Pons (tissue), 1 donor: ENCODE measurements at regions not wholly inside any gene's neighbourhood (a gene's known extent, or its start where the extent isn't known, plus 50 kb on each side); places are given as distances from the start of the nearest gene placed in this dataset.

Source experiments
- DNase-seq: peaks from one replicate; pipeline ENCODE4 v3.0.0-alpha.2; 2016; ENCODE audit warnings: low spot score

DNA sequence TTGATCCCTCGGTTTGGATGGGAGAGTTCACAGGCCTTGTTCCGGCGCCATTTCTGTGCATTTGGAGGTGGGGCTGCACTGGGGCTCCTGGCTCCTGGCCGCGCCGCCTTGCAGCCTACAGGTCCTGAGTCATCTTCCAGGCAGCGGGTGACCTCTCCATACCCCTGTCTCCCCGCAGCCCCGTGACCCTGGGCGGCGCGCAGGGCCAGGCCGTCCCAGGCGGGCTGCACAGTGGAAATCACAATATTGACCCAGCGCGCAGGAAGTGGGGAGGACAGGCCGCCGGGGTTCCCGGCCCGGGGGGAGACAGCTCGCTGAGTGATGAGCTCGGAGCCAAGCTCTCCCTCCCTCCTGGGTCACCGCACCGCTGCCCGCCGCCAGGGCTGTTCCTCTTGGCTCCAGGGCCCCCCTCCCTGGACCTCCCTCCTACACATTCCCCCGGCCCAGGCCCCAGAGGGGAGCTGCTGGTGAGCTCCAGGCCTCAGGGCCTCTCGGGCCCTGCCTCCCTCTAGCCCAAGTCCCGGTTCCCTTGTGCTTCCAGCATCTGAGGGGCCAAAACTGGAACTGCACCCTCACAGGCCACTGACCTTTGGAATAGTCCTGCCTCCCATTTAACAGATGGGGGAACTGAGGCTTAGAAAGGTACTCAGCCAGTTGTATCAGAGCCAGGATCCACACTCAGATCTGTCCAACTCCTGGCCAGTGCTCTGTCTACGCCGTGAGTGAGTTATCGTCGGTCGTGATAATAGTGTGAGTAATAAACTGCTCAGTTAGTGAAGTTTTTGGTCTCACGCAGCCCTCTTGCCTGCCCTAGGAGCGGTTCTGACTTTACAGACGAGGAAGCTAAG is 142.9 kb upstream of the WNT4 start:
- DNase-seq = no peak

DNA sequence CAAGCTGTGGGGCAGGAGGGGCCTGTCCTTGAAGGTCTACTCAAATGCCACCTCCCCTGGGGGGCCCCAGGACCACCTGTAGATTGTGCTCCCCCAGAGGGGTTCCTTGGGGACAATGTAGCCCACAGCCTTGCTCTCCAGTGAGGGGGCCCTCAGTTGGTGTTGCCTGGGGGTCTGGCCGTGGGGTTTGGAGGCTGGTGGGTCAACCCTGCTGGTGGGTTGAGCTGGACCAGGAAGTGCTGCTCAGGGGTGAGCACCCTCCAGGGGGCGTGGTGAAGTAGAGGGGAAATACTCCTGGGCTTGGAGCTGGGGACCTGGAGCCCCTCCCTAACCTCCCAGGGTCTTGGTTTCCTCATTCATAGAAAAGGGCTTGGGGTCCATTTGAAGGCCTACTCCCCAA is 143.6 kb upstream of the WNT4 start:
- DNase-seq = no peak

DNA sequence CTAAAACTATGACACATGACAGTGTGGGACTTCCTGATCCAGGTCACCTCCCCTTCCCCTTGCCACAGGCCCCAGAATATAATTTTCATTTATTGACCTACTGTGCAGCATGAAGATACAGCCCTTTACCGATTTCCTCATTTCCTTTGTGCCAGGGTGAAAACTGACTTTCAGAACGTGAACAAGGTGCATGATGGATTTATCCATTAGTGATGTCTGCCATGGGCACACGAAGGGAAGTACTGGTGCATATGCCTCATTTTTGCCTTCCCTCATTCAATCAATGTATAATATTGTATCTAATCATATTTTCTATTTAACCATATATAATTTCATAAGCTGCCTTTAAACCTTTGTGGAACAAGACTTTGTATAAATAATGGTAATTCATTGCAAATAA is 144.4 kb upstream of the WNT4 start:
- no peak for DNase-seq

DNA sequence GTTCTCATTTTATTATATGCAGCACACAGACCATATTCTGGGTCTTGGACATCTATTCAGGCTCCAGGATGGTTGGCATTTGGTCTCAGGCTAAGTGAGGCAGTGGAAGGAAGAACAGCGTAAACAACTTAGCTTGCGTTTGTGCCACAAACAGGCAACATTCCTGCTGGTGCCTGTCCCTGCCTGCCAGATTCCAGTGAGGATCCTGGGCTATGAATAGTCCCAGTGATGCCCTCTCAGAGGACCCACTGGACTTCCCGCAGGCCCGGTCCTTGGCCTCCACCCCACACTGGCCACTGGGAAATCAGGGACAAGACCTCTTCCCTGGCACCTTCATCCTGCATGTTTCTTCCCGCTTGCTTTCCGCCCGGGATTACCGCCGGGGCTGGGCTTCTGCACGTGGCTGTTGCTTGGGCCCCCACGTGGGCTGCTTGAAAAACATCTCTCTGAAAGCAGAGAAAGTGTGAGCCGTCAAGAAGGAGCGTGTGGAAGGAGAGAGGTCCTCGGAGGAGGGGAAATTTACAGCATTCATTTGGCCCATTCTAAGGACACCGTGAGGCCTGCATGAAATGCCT is 145.1 kb upstream of the WNT4 start:
- no peak for DNase-seq

DNA sequence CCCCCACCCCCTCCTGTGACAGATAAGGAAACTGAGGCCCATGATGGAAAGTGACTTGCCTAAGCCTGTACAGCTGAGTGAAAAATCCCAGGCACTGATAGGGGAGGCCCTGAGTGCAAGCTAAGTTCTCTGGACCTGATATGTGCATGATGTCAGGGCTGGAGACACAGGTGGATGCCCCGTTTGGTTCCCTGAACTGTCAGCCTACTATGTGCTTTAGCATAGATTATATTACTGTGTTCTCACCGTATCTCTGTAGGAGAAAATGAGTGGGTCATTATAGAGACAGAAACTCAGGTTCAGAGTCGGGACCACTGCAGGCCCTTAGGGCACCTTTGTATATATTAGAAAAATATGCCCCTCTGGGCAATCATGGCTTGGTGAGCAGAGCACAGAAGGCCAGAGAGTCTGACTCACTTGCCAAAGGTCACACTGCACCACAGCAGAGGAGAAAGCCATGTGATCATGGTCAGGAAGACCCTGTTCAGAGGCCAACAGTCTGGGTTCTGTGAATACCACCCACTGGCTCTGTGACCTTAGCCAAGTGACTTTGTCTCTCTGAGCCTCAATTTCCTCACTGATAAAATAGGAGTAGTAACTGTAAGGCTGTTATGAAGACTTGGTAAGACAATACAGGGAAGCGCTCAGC is 145.8 kb upstream of the WNT4 start:
- no peak for DNase-seq

DNA sequence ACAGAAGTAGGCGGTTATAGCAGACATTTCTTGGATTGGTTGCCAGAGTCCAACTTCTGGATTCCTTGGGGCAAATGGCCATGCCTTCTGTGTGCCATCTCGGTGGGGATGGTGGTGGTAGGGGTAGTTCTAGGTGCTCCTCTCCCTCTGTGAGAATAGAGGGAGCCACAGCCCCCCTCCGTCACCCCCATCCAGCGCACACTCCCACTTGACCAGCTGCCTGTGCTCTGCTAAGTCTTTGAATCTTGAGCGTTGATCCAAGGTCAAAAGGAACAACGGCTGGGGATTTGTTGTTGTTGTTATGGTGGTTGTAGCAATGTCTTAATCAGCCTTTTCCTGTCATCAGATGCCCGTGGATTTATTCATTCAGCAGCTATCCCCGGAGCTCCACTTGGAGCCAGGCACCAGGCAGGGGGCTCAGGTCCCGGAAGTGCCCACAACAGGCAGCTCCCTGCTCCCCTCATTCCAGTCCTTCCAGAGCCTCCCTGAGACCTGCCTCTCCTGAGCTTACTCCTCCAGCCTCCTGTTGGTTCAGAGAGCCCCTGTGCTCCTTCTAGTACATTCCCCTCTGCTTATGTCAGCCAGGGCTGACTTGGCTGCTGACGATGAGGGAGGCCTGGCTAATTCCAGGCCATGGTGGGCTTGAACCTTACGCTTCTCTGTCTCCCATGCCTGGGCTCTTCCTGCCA is 146.6 kb upstream of the WNT4 start:
- DNase-seq = no peak

DNA sequence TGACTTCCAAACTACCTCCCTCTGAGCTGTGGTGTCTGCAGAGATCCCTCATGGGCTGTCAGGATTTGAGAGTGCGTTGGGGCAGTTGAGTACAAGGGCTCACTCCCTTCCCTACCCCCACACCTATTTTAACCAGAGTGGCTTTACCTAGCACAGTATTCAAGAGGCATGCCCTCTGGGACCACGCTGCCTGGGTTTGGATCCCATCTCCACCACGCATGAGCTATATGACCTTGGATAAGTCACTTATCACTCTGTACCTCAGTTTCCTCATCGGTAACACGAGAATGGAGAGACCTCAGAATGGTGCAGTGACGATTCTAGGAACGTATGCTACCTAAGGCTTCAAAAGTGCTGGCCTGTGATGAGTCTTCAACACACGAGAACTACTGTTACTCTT is 147.3 kb upstream of the WNT4 start:
- DNase-seq = no peak

DNA sequence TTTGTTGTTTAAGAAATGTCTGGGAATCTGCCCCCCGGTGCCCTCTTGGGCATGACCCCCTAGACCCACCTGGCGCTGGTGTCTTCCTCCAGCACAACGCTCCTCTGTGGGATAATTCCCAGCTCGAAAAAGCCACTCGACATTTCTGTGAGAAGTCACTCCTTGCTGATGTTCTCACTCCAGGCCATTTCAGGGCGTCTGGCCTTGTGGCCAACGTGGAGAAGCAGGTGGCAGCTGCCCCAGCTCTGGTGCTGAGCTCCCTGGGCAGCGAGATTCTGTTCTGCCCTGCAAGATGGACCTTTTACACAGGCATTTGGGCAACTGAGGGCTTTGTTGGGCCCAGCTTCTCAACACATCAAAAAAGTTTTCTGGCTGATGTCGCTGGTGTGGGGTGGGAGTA is 147.7 kb upstream of the WNT4 start:
- DNase-seq = no peak

DNA sequence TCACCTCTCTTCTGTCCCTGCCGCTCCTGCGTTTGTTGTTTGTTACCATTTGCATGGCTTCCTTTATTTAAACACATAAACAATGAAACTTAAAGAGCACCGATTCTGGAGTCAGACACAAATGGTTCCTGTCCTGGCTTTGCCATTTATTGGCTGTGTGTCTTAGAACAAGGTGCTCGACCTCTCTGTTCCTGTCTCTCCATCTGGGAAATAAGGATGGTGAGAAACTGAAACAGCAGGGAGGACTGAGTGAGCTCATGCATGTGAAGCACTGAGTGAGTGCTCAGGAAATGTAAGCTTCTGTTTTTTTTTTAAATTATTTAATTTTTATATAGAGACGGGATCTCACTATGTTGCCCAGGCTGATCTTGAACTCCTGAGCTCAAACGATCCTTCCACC is 148.2 kb upstream of the WNT4 start:
- DNase-seq = no peak

DNA sequence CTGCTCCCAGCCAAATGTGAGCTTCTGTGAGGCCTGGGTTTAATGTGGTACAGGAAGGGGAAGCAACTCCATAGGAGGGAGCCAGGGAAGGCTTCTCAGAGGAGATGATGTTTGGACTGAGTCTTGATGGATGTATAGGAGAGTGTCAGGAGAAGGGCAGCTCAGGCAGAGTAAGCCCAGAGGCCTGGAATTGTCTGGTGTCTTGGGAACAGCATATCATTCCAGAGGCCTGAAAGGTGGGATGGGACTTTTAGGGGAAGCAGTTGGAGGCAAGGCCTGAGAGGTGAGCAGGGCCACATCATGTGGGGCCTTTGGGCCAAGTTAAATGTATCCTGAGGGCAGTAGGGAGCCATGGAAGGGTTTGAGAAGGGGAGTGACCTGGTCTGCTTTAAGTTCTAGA is 148.6 kb upstream of the WNT4 start:
- no peak for DNase-seq

DNA sequence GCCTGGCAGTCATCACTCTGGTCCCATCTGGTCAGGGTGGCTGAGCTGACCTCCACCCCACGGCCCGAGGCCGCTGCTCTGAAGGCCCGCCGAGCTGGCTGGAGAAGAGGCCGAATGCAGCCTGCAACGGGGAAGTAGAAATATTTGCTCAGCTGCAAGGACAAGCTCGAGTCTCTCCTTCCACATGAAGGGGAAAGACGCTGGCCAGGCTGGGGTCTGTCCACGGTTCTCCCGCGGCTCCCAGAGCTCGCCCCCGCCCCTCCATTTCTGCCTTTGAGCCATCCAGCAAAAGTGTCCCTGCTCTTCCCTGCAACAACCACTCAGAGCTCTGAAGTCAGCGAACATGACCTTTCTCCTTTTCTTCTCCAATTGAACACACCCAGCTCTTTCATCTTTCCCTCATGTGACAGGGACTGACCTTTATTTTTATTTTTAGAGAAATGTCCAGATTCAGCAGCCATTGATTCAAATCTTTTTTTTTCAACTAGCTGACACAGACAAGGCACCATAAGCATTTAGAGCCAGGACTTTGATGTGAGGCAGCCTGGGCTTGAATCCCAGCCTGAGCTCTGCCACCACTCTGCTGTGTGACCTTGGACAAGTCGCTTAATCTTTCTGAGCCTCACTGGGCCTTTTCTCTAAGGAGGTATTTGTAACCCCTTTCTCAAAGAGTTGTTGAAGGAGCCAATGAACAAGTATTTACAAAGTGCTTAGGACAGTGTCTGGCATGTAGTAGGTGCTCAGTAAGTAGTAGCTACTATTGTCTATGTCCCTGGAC is 149.3 kb upstream of the WNT4 start:
- no peak for DNase-seq

DNA sequence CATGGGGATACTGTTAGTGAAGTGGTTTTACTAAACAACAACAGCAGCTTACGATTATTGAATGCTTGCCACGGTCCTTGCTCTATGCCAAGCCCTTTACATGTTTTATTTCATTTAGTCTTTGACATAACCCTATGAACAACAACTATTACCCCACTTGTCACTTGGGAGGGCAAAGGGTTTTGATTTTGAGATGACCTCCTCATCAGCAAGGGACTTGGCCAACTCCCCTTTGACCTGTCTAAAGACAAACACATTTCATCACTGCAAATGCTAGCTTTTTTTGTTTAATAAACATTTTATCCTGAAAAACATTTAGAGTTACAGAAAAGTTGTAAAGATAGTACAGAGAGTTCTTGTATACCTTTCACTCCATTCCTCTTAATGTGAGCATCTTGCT is 152.5 kb upstream of the WNT4 start:
- no peak for DNase-seq

DNA sequence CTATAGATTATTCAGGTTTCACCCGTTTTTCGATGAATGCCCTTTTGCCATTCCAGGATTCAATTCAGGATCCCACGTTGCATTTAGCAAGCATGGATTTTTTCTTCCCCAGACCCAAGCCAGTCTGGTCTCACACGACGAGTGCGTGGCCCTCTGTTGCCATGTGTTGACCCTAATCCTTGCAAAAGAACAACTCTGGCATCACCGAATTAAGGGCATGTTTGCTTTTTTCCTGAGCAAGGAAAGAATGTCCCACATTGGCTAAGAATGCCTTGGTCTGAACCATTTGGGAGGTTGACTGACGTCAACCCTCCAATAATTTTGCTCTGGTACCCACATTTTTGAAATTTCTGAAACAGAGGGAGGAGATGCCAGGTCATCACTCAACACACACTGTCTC is 153.0 kb upstream of the WNT4 start:
- DNase-seq = no peak

DNA sequence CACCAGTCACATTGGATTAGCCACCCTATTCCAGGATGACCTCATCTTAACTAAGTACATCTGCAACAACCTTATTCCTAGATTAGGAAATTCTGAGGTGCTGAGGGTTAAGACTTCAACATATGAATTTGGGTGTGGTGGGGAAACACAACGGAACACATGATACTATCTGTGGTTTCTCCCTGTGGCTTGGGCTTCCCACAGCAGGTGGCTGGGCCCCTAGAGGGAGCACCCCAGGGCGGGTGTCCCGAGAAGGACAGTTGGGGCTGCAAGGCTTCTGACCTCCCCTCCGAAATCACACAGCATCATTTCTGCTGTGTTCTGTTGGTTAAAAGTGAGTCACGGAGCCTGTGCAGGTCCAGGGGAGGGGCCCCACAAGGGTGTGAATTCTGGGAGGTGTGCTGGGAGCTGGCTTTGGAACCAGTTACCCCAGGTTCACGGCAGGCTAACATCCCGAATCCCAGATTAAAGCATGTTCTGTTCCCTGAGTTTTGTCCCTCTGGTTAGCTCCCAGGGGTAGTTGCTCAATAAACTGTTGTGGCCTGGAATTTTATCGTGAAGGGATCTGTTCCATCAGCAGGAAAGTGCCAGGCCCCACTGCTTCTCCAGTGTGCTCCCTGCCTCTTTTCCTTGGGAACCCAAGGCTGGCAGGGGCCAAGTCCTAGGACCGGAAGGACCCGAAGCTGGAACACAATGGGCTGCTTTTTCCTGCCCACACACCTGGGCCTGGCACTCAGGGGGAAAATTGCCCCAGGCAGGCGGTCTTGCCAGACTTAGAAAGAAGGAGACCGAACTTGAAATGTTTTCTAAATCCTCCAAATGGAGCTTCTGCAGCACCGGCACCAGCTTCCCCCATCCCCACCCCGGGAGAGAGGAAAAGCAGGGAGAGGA is 154.0 kb upstream of the WNT4 start:
- DNase-seq = no peak

DNA sequence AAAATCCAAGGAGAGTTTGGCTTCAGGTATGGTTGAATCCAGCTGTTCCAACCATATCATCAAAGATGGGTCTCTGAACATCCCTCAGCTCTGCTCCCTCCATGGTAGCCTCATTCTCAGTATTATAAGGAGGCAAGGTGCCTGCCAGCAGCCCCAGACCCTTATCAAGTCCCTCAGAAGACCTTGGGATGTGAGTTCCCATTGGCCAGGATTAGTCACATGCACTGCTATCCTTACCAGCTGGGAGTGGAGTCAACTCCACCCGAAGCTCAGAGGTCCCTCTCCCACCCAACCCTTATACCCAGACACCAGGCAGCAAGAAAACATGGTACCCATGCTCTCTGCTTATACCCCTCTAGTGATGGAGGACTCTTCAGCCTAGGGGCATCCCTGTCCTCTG is 153.7 kb upstream of the ZBTB40 start:
- DNase-seq = no peak

DNA sequence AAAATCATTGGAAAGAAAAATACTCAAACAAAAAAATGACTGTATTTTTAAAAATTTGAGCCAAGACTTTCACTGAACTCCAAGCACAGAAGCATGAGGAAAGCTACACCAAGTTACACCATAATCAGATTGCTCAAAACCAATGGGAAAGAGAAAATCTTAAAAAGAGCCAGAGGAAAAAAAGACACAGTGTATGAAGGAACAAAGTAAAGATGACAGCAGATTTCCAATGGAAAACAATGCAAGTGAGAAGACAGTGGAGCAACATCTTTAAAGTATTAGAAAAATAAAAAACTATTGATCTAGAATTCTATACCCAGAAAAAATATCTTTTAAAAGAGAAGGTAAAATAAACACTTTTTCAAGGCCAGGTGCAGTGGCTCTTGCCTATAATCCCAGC is 147.8 kb upstream of the ZBTB40 start:
- no peak for DNase-seq

DNA sequence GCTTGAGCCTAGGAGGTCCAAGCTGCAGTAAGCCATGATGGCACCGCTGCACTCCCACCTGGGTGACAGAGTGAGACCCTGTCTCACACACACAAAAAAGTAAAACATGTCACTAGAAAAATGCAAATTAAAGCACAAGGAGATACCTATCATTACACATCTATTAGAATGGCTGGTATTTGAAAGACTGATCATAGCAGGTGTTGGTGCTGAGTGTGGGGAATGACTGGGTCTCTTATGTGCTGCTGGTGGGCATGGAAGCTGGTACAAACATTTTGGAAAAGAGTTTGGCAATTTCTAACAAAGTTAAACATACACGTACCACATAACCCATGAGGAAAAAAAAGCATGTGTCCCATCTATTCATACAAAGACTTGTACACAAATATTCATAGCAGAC is 142.1 kb upstream of the ZBTB40 start:
- no peak for DNase-seq

DNA sequence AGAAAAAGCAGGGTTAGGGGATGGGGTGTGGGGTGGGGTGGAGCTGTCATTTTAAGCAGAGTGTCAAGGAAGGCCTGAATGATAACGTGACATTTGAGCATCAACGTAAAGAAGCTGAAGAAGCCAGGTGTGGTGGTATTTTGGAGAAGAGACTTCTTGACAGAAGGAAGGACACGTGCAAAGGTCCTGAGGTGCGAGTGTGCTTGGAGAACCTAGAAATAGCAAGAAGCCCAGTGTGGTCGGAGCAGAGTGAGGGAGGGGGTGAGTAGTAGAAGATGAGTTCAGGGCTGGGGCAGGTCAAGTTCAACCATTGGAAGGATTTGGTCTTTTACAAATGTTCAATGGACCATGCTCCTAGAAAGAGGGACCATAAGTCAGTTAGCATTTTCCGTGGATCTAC is 140.2 kb upstream of the ZBTB40 start:
- no peak for DNase-seq

DNA sequence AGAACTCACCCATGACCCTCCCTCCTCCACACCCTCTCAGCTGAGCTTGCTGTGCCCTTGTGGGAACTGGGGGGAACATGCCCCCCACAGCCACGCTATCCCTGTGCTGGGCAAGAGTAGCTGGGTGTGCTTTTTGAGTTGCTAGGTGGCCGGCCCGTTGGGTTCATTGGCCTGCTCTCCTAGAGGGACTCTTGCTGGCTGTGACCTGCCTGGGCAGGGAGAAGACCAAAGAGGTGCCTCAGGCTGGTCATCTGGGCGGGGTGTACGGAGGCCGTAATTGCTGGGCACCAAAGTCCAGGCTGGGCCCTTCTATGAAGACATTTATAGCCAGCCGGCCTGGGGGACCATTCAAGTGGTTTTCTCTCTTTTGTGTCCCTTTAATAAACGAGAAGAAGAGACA is 138.3 kb upstream of the ZBTB40 start:
- DNase-seq = no peak

DNA sequence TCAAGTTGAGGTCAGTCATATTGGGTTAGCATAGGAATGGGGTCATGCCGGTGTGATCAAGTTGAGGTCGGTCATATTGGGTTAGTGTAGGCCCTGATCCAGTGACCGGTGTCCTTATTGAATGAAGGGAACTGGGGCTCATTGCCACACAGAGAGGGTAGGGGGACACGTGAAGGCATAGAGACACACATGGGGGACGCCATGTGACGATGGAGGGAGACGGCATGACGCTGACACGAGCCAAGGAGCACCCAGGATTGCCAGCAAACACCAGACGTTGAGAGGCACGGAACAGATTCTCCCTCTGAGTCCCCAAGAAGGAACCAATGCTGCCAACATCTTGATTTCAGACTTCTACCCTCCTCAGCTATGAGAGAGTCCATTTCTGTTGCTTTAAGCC is 136.9 kb upstream of the ZBTB40 start:
- DNase-seq = no peak
